Neural cell (in vitro differentiated cells): ENCODE measurements at regions not wholly inside any gene's neighbourhood (a gene's known extent, or its start where the extent isn't known, plus 50 kb on each side); places are given as distances from the start of the nearest gene placed in this dataset.
"Not testable (repeated sequence)": the region's sequence is repeated elsewhere in the genome, so short reads cannot be mapped to it uniquely, and the experiment has no call there.

Experiments
- H2AFZ ChIP-seq: fragments of 200-600, 300-800 bp; sonication (generic), shearing (Covaris generic); 2 replicates; pipeline ENCODE4 v1.6.0; 2014; ENCODE audit warnings: low read depth, mild to moderate bottlenecking, antibody characterized with exemption, low read length, moderate library complexity
- H3F3A ChIP-seq: fragments of 200-600 bp; shearing (Covaris generic); 2 replicates; pipeline ENCODE4 v1.6.1; 2016; ENCODE audit warnings: mild to moderate bottlenecking, moderate library complexity, mixed read lengths, antibody characterized with exemption, low read length; ENCODE audit not compliant: insufficient read depth, poor library complexity, severe bottlenecking
- H3K27ac ChIP-seq: fragments of 200-600, 300-800 bp; sonication (generic), shearing (Covaris generic); 2 replicates; pipeline ENCODE4 v1.5.1; 2014; ENCODE audit warnings: mild to moderate bottlenecking, low read length, moderate library complexity
- H3K27me3 ChIP-seq: fragments of 300-800, 200-600 bp; sonication (generic), shearing (Covaris generic); 2 replicates; pipeline ENCODE4 v1.6.0; 2014; ENCODE audit warnings: mild to moderate bottlenecking, low read depth, low read length, moderate library complexity; ENCODE audit not compliant: insufficient read depth
- H3K36me3 ChIP-seq: fragments of 300-800, 200-600 bp; sonication (generic), shearing (Covaris generic); 2 replicates; pipeline ENCODE4 v1.5.1; 2014; ENCODE audit warnings: mild to moderate bottlenecking, antibody characterized with exemption, low read length, moderate library complexity; ENCODE audit not compliant: insufficient read depth
- H3K4me2 ChIP-seq: fragments of 300-800, 200-600 bp; sonication (generic), shearing (Covaris generic); 2 replicates; pipeline ENCODE4 v1.6.0; 2014; ENCODE audit warnings: mild to moderate bottlenecking, low read length
- H3K4me3 ChIP-seq: fragments of 300-800, 200-600 bp; sonication (generic), shearing (Covaris generic); 2 replicates; pipeline ENCODE4 v1.5.1; 2014; ENCODE audit warnings: mild to moderate bottlenecking, low read length, moderate library complexity
- H3K79me2 ChIP-seq: fragments of 200-600 bp; shearing (Covaris generic); replicated peaks from 2 replicates; pipeline ENCODE4 v1.6.0; 2014; ENCODE audit warnings: mild to moderate bottlenecking, low read length, moderate library complexity; ENCODE audit not compliant: insufficient read depth
- H3K9ac ChIP-seq: fragments of 300-800, 200-600 bp; sonication (generic), shearing (Covaris generic); 2 replicates; pipeline ENCODE4 v1.6.1; 2016; ENCODE audit warnings: mild to moderate bottlenecking, low read length, mixed read lengths
- H3K9me2 ChIP-seq: fragments of 200-600 bp; shearing (Covaris generic); 2 replicates; pipeline ENCODE4 v1.6.1; 2016; ENCODE audit warnings: mild to moderate bottlenecking, low read length, mixed read lengths; ENCODE audit not compliant: insufficient read depth
- H3K9me3 ChIP-seq: fragments of 200-600, 300-800 bp; sonication (generic), shearing (Covaris generic); 2 replicates; pipeline ENCODE4 v1.6.1; 2016; ENCODE audit warnings: mild to moderate bottlenecking, mixed run types, low read length, moderate library complexity, mixed read lengths
- H4K20me1 ChIP-seq: fragments of 200-600 bp; shearing (Covaris generic); 2 replicates; pipeline ENCODE4 v1.6.1; 2016; ENCODE audit warnings: mild to moderate bottlenecking, mixed run types; ENCODE audit not compliant: insufficient read depth
- CTCF ChIP-seq: fragments of 450-650 bp; IDR thresholded peaks from 2 replicates; pipeline ENCODE4 v1.5.1; 2014; ENCODE audit warnings: antibody characterized with exemption, mild to moderate bottlenecking, moderate library complexity; ENCODE audit not compliant: poor library complexity, severe bottlenecking
- EP300 ChIP-seq: fragments of 450-650 bp; conservative IDR thresholded peaks from 2 replicates; pipeline ENCODE4 v1.6.1; 2014; ENCODE audit warnings: antibody characterized with exemption, mild to moderate bottlenecking, moderate library complexity; ENCODE audit not compliant: poor library complexity, severe bottlenecking
- EZH2 ChIP-seq: fragments of 200-600, 300-800 bp; shearing (Covaris generic), sonication (generic); IDR thresholded peaks from 2 replicates; pipeline ENCODE4 v1.6.1; 2014; ENCODE audit warnings: antibody characterized with exemption, low read length, borderline replicate concordance, mild to moderate bottlenecking; ENCODE audit not compliant: insufficient read depth, poor library complexity, severe bottlenecking
- MXI1 ChIP-seq: fragments of 450-650 bp; conservative IDR thresholded peaks from 2 replicates; pipeline ENCODE4 v1.6.1; 2014; ENCODE audit warnings: antibody characterized with exemption, mild to moderate bottlenecking; ENCODE audit not compliant: poor library complexity, severe bottlenecking
- POLR2AphosphoS5 ChIP-seq: IDR thresholded peaks from 2 replicates; pipeline ENCODE4 v1.6.1; 2012
- RAD21 ChIP-seq: fragments of 450-650 bp; conservative IDR thresholded peaks from 2 replicates; pipeline ENCODE4 v1.6.1; 2014; ENCODE audit warnings: antibody characterized with exemption, mild to moderate bottlenecking, moderate library complexity
- REST ChIP-seq: IDR thresholded peaks from 2 replicates; pipeline ENCODE4 v1.6.1; 2012; ENCODE audit warnings: borderline replicate concordance
- SMC3 ChIP-seq: fragments of 450-650 bp; conservative IDR thresholded peaks from 2 replicates; pipeline ENCODE4 v1.6.1; 2014; ENCODE audit warnings: antibody characterized with exemption, mild to moderate bottlenecking, moderate library complexity; ENCODE audit not compliant: poor library complexity
- TAF1 ChIP-seq: IDR thresholded peaks from 2 replicates; pipeline ENCODE4 v1.6.1; 2012; ENCODE audit warnings: low read depth

GRCh38 chr17:51475730-51476129 lies 215.4 kb downstream of the UTP18 start:
- H3K4me2 ChIP-seq = no peak overlapping the region
- TF ChIP-seq POLR2AphosphoS5 = no peak
- no peak for TF ChIP-seq RAD21
- no peak for TF ChIP-seq EP300
- TF ChIP-seq CTCF = no peak
- no peak for TF ChIP-seq TAF1
- TF ChIP-seq SMC3 = no peak
- no peaks in the 10 kb centered on the region for H3K27me3 ChIP-seq
- H3K36me3 ChIP-seq = no peaks in the 10 kb centered on the region
- no peak overlapping the region for H3K4me3 ChIP-seq
- H3K9me3 ChIP-seq = no peaks in the 10 kb centered on the region
- no peaks in the 10 kb centered on the region for H3F3A ChIP-seq
- no peaks in the 10 kb centered on the region for H4K20me1 ChIP-seq
- H3K9me2 ChIP-seq = no peaks in the 10 kb centered on the region
- H2AFZ ChIP-seq = no peak overlapping the region
- H3K9ac ChIP-seq = no peak overlapping the region
- no peaks in the 10 kb centered on the region for H3K79me2 ChIP-seq
- H3K27ac ChIP-seq = no peak overlapping the region

- Histone ChIP-seq H3K4me3 (no peak overlapping the region), H3K79me2 (no peaks in the 10 kb centered on the region), H3K9ac (no peak overlapping the region), H3K27me3 (no peaks in the 10 kb centered on the region), H3K9me2 (no peaks in the 10 kb centered on the region), H3K36me3 (no peaks in the 10 kb centered on the region), H3K9me3 (no peaks in the 10 kb centered on the region), H3K4me2 (no peak overlapping the region), H2AFZ (no peak overlapping the region), H3F3A (no peaks in the 10 kb centered on the region), H4K20me1 (no peaks in the 10 kb centered on the region), H3K27ac (no peak overlapping the region)
- no peak for TF ChIP-seq MXI1
Observed at GRCh38 chr17:51479303-51479702, 219.0 kb downstream of the UTP18 start.

- no peaks in the 10 kb centered on the region for H3K9me2 ChIP-seq
- no peaks in the 10 kb centered on the region for H3K27me3 ChIP-seq
- no peak overlapping the region for H3K4me3 ChIP-seq
- H3K36me3 ChIP-seq = no peaks in the 10 kb centered on the region
- H3K79me2 ChIP-seq = no peaks in the 10 kb centered on the region
- H3K27ac ChIP-seq = no peak overlapping the region
- H3K9me3 ChIP-seq = no peaks in the 10 kb centered on the region
- no peak overlapping the region for H3K4me2 ChIP-seq
- H2AFZ ChIP-seq = no peak overlapping the region
- no peaks in the 10 kb centered on the region for H3F3A ChIP-seq
- H4K20me1 ChIP-seq = no peaks in the 10 kb centered on the region
- no peak for TF ChIP-seq RAD21
- no peak for TF ChIP-seq EZH2
- TF ChIP-seq TAF1 = no peak
- TF ChIP-seq REST = no peak
- no peak for TF ChIP-seq MXI1
- no peak for TF ChIP-seq EP300
- TF ChIP-seq SMC3 = no peak
- no peak for TF ChIP-seq CTCF
- no peak for TF ChIP-seq POLR2AphosphoS5
- no peak overlapping the region for H3K9ac ChIP-seq
Observed at GRCh38 chr17:51481370-51481769, 221.0 kb downstream of the UTP18 start.

GRCh38 chr17:51482248-51482647 lies 221.9 kb downstream of the UTP18 start:
- H3K27ac ChIP-seq, H2AFZ ChIP-seq, H3F3A ChIP-seq, H3K9me2 ChIP-seq, H3K9me3 ChIP-seq, H3K9ac ChIP-seq, H3K36me3 ChIP-seq, H3K27me3 ChIP-seq, H3K4me2 ChIP-seq, H4K20me1 ChIP-seq, H3K79me2 ChIP-seq, H3K4me3 ChIP-seq: not testable (repeated sequence)
